ENCODE measurements at regions not wholly inside any gene's neighbourhood (a gene's known extent, or its start where the extent isn't known, plus 50 kb on each side); places are given as distances from the start of the nearest gene placed in this dataset.

DNA sequence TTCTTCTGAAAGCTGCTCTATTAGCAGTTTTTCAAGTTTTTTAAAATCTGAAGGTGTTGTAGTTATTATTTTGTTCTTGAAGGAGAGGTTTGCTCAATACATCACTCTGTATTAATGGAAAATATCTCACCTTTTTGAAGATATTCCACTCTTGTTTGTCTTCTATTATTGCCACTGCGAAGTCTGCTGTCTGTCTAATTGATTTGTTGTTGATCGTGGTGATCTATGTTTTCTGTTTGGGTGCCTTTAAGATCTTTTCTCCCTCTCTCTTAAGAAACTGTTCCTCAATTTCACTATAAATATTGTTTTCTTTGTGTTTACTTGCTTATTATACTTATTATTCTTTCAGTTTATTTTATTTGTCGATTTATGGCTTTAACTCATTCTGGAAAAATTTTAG is 64.9 kb upstream of the FZD8 start:
- TF ChIP-seq CTCF (conservative IDR thresholded peaks at IDR 0.05): no peak
- no peak for TF ChIP-seq EZH2 (IDR thresholded peaks at IDR 0.05; ENCODE audit: low read depth)
